Body of pancreas (tissue), 4 donors: ENCODE measurements at regions not wholly inside any gene's neighbourhood (a gene's known extent, or its start where the extent isn't known, plus 50 kb on each side); places are given as distances from the start of the nearest gene placed in this dataset.
A peak's percentile ranks its signal among the peaks of the same experiment; 100 is the strongest.

Source experiments
- ATAC-seq: fragments of 150-250 bp; one replicate; pipeline ENCODE4 v1.9.1; 2016
- DNase-seq, 4 donors: peaks; one replicate each; pipeline ENCODE4 v3.0.0-alpha.2; 2019
- H3K27ac ChIP-seq, 4 donors: fragments of 200-600 bp; sonication (generic); 1 replicate in 3 of 4; 2 replicates in 1 of 4; pipeline versions ENCODE4 v1.5.1 to v1.6.1; 2016 to 2019; ENCODE audit warnings: mild to moderate bottlenecking in 1 of 4, mixed read lengths in 1 of 4, moderate library complexity in 1 of 4
- H3K27me3 ChIP-seq, 2 donors: fragments of 200-600 bp; sonication (generic); one replicate each; pipeline ENCODE4 v1.6.0; 2016; ENCODE audit warnings: mild to moderate bottlenecking in 1 of 2
- H3K36me3 ChIP-seq, 2 donors: fragments of 200-600 bp; sonication (generic); replicated peaks in 1 of 2; 2 replicates each; pipeline ENCODE4 v1.5.1; 2016; ENCODE audit warnings: low read depth in 2 of 2; ENCODE audit not compliant: insufficient read depth in 1 of 2
- H3K4me1 ChIP-seq: fragments of 200-600 bp; sonication (generic); one replicate; pipeline ENCODE4 v1.6.0; 2016
- H3K4me3 ChIP-seq, 2 donors: fragments of 200-600 bp; sonication (generic); 1 replicate in 1 of 2; 2 replicates in 1 of 2; pipeline ENCODE4 v1.5.1; 2016 to 2019
- H3K9me3 ChIP-seq, 3 donors: fragments of 200-600 bp; sonication (generic); 1 replicate in 2 of 3; 2 replicates in 1 of 3; pipeline ENCODE4 v1.5.1; 2016
- POLR2A ChIP-seq, 3 donors: fragments of 450-650 bp; IDR thresholded peaks; one replicate each; pipeline ENCODE4 v1.6.1; 2016; ENCODE audit warnings: antibody characterized with exemption in 3 of 3, mild to moderate bottlenecking in 2 of 3
- WGBS, 2 donors: methylation state at CpG; one replicate each; pipeline ENCODE4 v1.1.5; 2017; 5-methylcytosine and 5-hydroxymethylcytosine counted together
- intact Hi-C: fragments of 100-400 bp; cut with DNase I; formaldehyde crosslinking; loops from one replicate; pipeline ENCODE4 v1.15.1; 2023
- TF ChIP-seq, protein P1 (sequence below), 7 experiments: fragments of 450-650 bp in 4 of 7; fragments of 200-600 bp in 3 of 7; sonication (generic) in 3 of 7; IDR thresholded peaks; one replicate each; pipeline ENCODE4 v1.5.1; 2016 to 2019; ENCODE audit warnings: antibody characterized with exemption in 7 of 7

DNA sequence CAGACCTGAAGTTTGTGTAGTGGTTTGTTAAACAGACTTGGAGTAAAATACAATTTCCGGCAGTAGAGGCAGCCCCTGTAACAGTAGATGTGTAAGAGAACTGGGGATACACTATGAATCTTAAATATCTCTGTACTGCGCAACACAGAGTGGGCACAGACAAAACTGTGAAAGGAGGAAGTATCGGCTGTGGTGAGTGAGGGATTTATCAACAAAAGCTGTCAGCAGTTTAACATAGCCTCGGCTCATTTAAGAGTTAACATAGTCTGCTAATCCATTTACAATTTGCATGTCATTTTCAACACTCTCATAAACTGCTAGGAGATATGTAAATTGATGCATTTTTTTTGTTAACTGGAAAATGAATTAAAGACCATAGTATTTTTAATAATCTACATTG lies 225.2 kb downstream of the ZWINT start:
- H3K9me3 ChIP-seq: no peaks in the 10 kb centered on the region
- TF ChIP-seq, protein P1, sequence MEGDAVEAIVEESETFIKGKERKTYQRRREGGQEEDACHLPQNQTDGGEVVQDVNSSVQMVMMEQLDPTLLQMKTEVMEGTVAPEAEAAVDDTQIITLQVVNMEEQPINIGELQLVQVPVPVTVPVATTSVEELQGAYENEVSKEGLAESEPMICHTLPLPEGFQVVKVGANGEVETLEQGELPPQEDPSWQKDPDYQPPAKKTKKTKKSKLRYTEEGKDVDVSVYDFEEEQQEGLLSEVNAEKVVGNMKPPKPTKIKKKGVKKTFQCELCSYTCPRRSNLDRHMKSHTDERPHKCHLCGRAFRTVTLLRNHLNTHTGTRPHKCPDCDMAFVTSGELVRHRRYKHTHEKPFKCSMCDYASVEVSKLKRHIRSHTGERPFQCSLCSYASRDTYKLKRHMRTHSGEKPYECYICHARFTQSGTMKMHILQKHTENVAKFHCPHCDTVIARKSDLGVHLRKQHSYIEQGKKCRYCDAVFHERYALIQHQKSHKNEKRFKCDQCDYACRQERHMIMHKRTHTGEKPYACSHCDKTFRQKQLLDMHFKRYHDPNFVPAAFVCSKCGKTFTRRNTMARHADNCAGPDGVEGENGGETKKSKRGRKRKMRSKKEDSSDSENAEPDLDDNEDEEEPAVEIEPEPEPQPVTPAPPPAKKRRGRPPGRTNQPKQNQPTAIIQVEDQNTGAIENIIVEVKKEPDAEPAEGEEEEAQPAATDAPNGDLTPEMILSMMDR (IDR thresholded peaks at IDR 0.05): no peak
- no peaks in the 10 kb centered on the region for H3K27me3 ChIP-seq
- no peak overlapping the region for H3K4me3 ChIP-seq
- H3K36me3 ChIP-seq: no peaks in the 10 kb centered on the region
- WGBS, 2 donors: 45 to 56% methylated on average over 4 of the region's 4 CpGs
- ATAC-seq: no peak
- no peaks in the 10 kb centered on the region for H3K4me1 ChIP-seq
- intact Hi-C loops: no loop called here
- DNase-seq: no peak
- no peak overlapping the region for H3K27ac ChIP-seq

- no peaks in the 10 kb centered on the region for H3K36me3 ChIP-seq
- H3K27me3 ChIP-seq: no peaks in the 10 kb centered on the region
- no peaks in the 10 kb centered on the region for H3K9me3 ChIP-seq
- H3K4me1 ChIP-seq: no peaks in the 10 kb centered on the region
- WGBS, 2 donors: 38 to 52% methylated on average over 1 of the region's 1 CpG
- intact Hi-C loops: no loop called here
- no peak for DNase-seq
- no peak overlapping the region for H3K27ac ChIP-seq
- no peak for ATAC-seq
- no peak overlapping the region for H3K4me3 ChIP-seq
- TF ChIP-seq, protein P1 (IDR thresholded peaks at IDR 0.05): no peak
- no peak for TF ChIP-seq POLR2A (IDR thresholded peaks at IDR 0.05)
Observed at GRCh38 chr10:56123247-56123646, 237.8 kb downstream of the ZWINT start.

GRCh38 chr10:56116684-56117083 lies 244.4 kb downstream of the ZWINT start:
- 9 to 12% methylated on average over 1 of the region's 1 CpG for WGBS, 2 donors
- ATAC-seq: no peak

GRCh38 chr10:56109454-56109853 lies 251.6 kb downstream of the ZWINT start:
- no peak overlapping the region for H3K4me3 ChIP-seq
- H3K36me3 ChIP-seq: no peaks in the 10 kb centered on the region
- H3K27me3 ChIP-seq: no peaks in the 10 kb centered on the region
- no peaks in the 10 kb centered on the region for H3K4me1 ChIP-seq
- no peaks in the 10 kb centered on the region for H3K9me3 ChIP-seq
- 79 to 88% methylated on average over 13 of the region's 13 CpGs for WGBS, 2 donors
- intact Hi-C loops: no loop called here
- ATAC-seq (no peak), DNase-seq (no peak)
- no peak overlapping the region for H3K27ac ChIP-seq
- TF ChIP-seq POLR2A (IDR thresholded peaks at IDR 0.05): no peak
- TF ChIP-seq, protein P1 (IDR thresholded peaks at IDR 0.05): no peak

More at GRCh38 chr10:56116684-56117083, 244.4 kb downstream of the ZWINT start:
- no peaks in the 10 kb centered on the region for H3K36me3 ChIP-seq
- H3K9me3 ChIP-seq: no peaks in the 10 kb centered on the region
- H3K27ac ChIP-seq: no peak overlapping the region
- TF ChIP-seq, protein P1 (IDR thresholded peaks at IDR 0.05): peak in 1 of 7 experiments; percentile 14
- TF ChIP-seq POLR2A (IDR thresholded peaks at IDR 0.05): no peak
- H3K4me1 ChIP-seq: no peaks in the 10 kb centered on the region
- intact Hi-C loops: no loop called here
- no peak for DNase-seq
- no peak overlapping the region for H3K4me3 ChIP-seq
- no peaks in the 10 kb centered on the region for H3K27me3 ChIP-seq

GRCh38 chr10:56104923-56105322 lies 256.1 kb downstream of the ZWINT start:
- no peak for ATAC-seq
- H3K27me3 ChIP-seq: no peaks in the 10 kb centered on the region
- TF ChIP-seq, protein P1 (IDR thresholded peaks at IDR 0.05): no peak
- no peak for TF ChIP-seq POLR2A (IDR thresholded peaks at IDR 0.05)
- no peaks in the 10 kb centered on the region for H3K9me3 ChIP-seq
- no peaks in the 10 kb centered on the region for H3K4me1 ChIP-seq
- intact Hi-C loops: no loop called here
- H3K36me3 ChIP-seq: no peaks in the 10 kb centered on the region
- 25 to 35% methylated on average over 4 of the region's 4 CpGs for WGBS, 2 donors
- DNase-seq: no peak
- H3K4me3 ChIP-seq: no peak overlapping the region
- H3K27ac ChIP-seq: no peak overlapping the region
